HCT116 (cell line): ENCODE measurements at regions not wholly inside any gene's neighbourhood (a gene's known extent, or its start where the extent isn't known, plus 50 kb on each side); places are given as distances from the start of the nearest gene placed in this dataset.

ENCODE experiments used
- ATAC-seq: fragments of 200-7000 bp; cut with Tn5 transposase; 2 replicates; pipeline ENCODE4 v1.9.1; 2020; ENCODE audit warnings: mild to moderate bottlenecking, moderate library complexity
- BruUV-seq: library from RNA; stranded (reverse); fragments of 400-500 nt; replicated peaks from 2 replicates; lab custom pipeline; 2021; lab: Mats Ljungman, UMichigan
- CTCF ChIA-PET: fragments of 300-600 bp; sonication (Branson Sonifier 250); formaldehyde crosslinking; loops from one replicate; lab custom pipeline; 2021; ENCODE audit warnings: antibody characterized with exemption; lab: Charles Lee
- POLR2A ChIA-PET: fragments of 300-600, 350-600 bp; sonication (Branson Sonifier 250); formaldehyde crosslinking; loops from one replicate; lab custom pipeline; 2021; ENCODE audit warnings: antibody characterized with exemption; lab: Charles Lee
- RAD21 ChIA-PET, 2 experiments: fragments of 300-600 bp; sonication (Branson Sonifier 250); formaldehyde crosslinking; loops; one replicate each; lab custom pipeline; 2023; ENCODE audit warnings: low total read pairs in 2 of 2; ENCODE audit not compliant: uncharacterized antibody in 2 of 2, unreplicated experiment in 2 of 2, low non-redundant PET in 1 of 2; lab: Charles Lee
- DNase-seq: peaks from one replicate; pipeline ENCODE4 v3.0.0-alpha.2; 2010; ENCODE audit warnings: low read depth, low spot score
- H2AFZ ChIP-seq: fragments of 200-600 bp; shearing (Covaris generic), sonication (generic); 2 replicates; pipeline ENCODE4 v1.6.1; 2017; ENCODE audit warnings: low read depth, mixed run types, mixed read lengths, antibody characterized with exemption, low read length; ENCODE audit not compliant: poor library complexity, severe bottlenecking
- H3K27ac ChIP-seq: 2 replicates; pipeline ENCODE4 v1.5.1; 2012; ENCODE audit warnings: low read depth, low read length
- H3K27me3 ChIP-seq: fragments of 200-600 bp; sonication (generic); 2 replicates; pipeline ENCODE4 v1.6.1; 2016; ENCODE audit warnings: mixed run types, low read length, mixed read lengths; ENCODE audit not compliant: insufficient read depth
- H3K36me3 ChIP-seq, 2 experiments: fragments of 200-500 bp in 1 of 2; fragments of 200-600 bp in 1 of 2; sonication (Bioruptor generic) in 1 of 2; sonication (generic) in 1 of 2; 2 replicates each; pipeline versions ENCODE4 v1.5.1 to v1.6.1; 2014 to 2016; ENCODE audit warnings: low read length in 2 of 2, inconsistent platforms in 1 of 2, mixed read lengths in 1 of 2, mixed run types in 1 of 2; ENCODE audit not compliant: insufficient read depth in 2 of 2, control insufficient read depth in 1 of 2
- H3K4me1 ChIP-seq, 2 experiments: fragments of 200-600 bp in 1 of 2; sonication (generic) in 1 of 2; 2 replicates each; pipeline versions ENCODE4 v1.5.1 to v1.6.1; 2012 to 2017; ENCODE audit warnings: low read length in 2 of 2, inconsistent platforms in 1 of 2, mild to moderate bottlenecking in 1 of 2, mixed read lengths in 1 of 2, mixed run types in 1 of 2, moderate library complexity in 1 of 2; ENCODE audit not compliant: insufficient read depth in 2 of 2, control insufficient read depth in 1 of 2
- H3K4me2 ChIP-seq: fragments of 200-600 bp; sonication (generic); 2 replicates; pipeline ENCODE4 v1.6.1; 2017; ENCODE audit warnings: mixed run types, low read length, mixed read lengths
- H3K4me3 ChIP-seq, 2 experiments: fragments of 200-600 bp in 1 of 2; sonication (generic) in 1 of 2; replicated peaks in 1 of 2; 2 replicates each; pipeline ENCODE4 v1.5.1; 2011 to 2016; ENCODE audit warnings: low read length in 2 of 2, control low read depth in 1 of 2, low read depth in 1 of 2, mild to moderate bottlenecking in 1 of 2, mixed read lengths in 1 of 2, mixed run types in 1 of 2
- H3K79me2 ChIP-seq: fragments of 200-600 bp; sonication (generic); 2 replicates; pipeline ENCODE4 v1.6.1; 2017; ENCODE audit warnings: mild to moderate bottlenecking, mixed run types, low read length, moderate library complexity, mixed read lengths; ENCODE audit not compliant: insufficient read depth
- H3K9ac ChIP-seq: fragments of 200-600 bp; sonication (generic); 2 replicates; pipeline ENCODE4 v1.6.1; 2016; ENCODE audit warnings: low read length, mixed read lengths
- H3K9me2 ChIP-seq: fragments of 200-600 bp; sonication (generic), shearing (Covaris generic); 2 replicates; pipeline ENCODE4 v1.6.1; 2017; ENCODE audit warnings: mixed run types, mild to moderate bottlenecking, moderate library complexity; ENCODE audit not compliant: insufficient read depth
- H3K9me3 ChIP-seq, 2 experiments: fragments of 200-500 bp in 1 of 2; fragments of 200-600 bp in 1 of 2; sonication (Bioruptor generic) in 1 of 2; sonication (generic) in 1 of 2; 2 replicates each; pipeline ENCODE4 v1.6.1; 2014 to 2017; ENCODE audit warnings: low read length in 2 of 2, mixed read lengths in 2 of 2, inconsistent platforms in 1 of 2, low read depth in 1 of 2, mild to moderate bottlenecking in 1 of 2, mixed run types in 1 of 2, moderate library complexity in 1 of 2; ENCODE audit not compliant: control insufficient read depth in 1 of 2, insufficient read depth in 1 of 2
- H4K20me1 ChIP-seq: fragments of 200-600 bp; sonication (generic), shearing (Covaris generic); 2 replicates; pipeline ENCODE4 v1.6.1; 2017; ENCODE audit warnings: mixed run types, mild to moderate bottlenecking, moderate library complexity; ENCODE audit not compliant: insufficient read depth
- CBX3 ChIP-seq: IDR thresholded peaks from 2 replicates; pipeline ENCODE4 v1.6.1; 2012; ENCODE audit warnings: low read depth
- CEBPB ChIP-seq: IDR thresholded peaks from 2 replicates; pipeline ENCODE4 v1.6.1; 2012; ENCODE audit warnings: low read depth
- CTCF ChIP-seq, 3 experiments: fragments of 200-600 bp in 1 of 3; sonication (generic) in 1 of 3; IDR thresholded peaks in 2 of 3; conservative IDR thresholded peaks in 1 of 3; 2 replicates each; pipeline ENCODE4 v1.5.1; 2012 to 2017; ENCODE audit warnings: low read depth in 2 of 3, low read length in 2 of 3, antibody characterized with exemption in 1 of 3, borderline replicate concordance in 1 of 3, control low read depth in 1 of 3, mild to moderate bottlenecking in 1 of 3, mixed read lengths in 1 of 3, mixed run types in 1 of 3, moderate library complexity in 1 of 3; ENCODE audit not compliant: insufficient read depth in 1 of 3
- EGR1 ChIP-seq: IDR thresholded peaks from 2 replicates; pipeline ENCODE4 v1.6.1; 2012; ENCODE audit warnings: low read depth
- ELF1 ChIP-seq: IDR thresholded peaks from 2 replicates; pipeline ENCODE4 v1.6.1; 2012; ENCODE audit warnings: low read depth, borderline replicate concordance
- EZH2 ChIP-seq: fragments of 200-600 bp; sonication (generic); IDR thresholded peaks from 2 replicates; pipeline ENCODE4 v1.6.1; 2017; ENCODE audit warnings: antibody characterized with exemption, mixed run types
- FOSL1 ChIP-seq: IDR thresholded peaks from 2 replicates; pipeline ENCODE4 v1.6.1; 2012; ENCODE audit warnings: low read depth
- JUND ChIP-seq: IDR thresholded peaks from 2 replicates; pipeline ENCODE4 v1.6.1; 2012
- MAX ChIP-seq: IDR thresholded peaks from 2 replicates; pipeline ENCODE4 v1.6.1; 2012
- POLR2AphosphoS5 ChIP-seq: IDR thresholded peaks from 2 replicates; pipeline ENCODE4 v1.6.1; 2011; ENCODE audit warnings: mild to moderate bottlenecking, low read depth, low read length, moderate library complexity
- RAD21 ChIP-seq: IDR thresholded peaks from 2 replicates; pipeline ENCODE4 v1.6.1; 2012; ENCODE audit warnings: low read depth, mild to moderate bottlenecking
- REST ChIP-seq: IDR thresholded peaks from 2 replicates; pipeline ENCODE4 v1.6.1; 2012; ENCODE audit warnings: low read depth
- SIN3A ChIP-seq: IDR thresholded peaks from 2 replicates; pipeline ENCODE4 v1.6.1; 2012; ENCODE audit warnings: low read depth
- SP1 ChIP-seq: IDR thresholded peaks from 2 replicates; pipeline ENCODE4 v1.6.1; 2012; ENCODE audit warnings: low read depth
- TCF7L2 ChIP-seq: IDR thresholded peaks from 2 replicates; pipeline ENCODE4 v1.7.0; 2011; ENCODE audit warnings: borderline replicate concordance, inconsistent platforms; ENCODE audit not compliant: insufficient read depth, insufficient read length; ENCODE audit errors: extremely low read depth
- YY1 ChIP-seq: IDR thresholded peaks from 2 replicates; pipeline ENCODE4 v1.6.1; 2011; ENCODE audit warnings: low read length, low read depth, moderate library complexity, mild to moderate bottlenecking; ENCODE audit not compliant: insufficient replicate concordance; ENCODE audit errors: extremely low read depth
- ZBTB33 ChIP-seq: IDR thresholded peaks from 2 replicates; pipeline ENCODE4 v1.6.1; 2011; ENCODE audit warnings: mild to moderate bottlenecking, low read length, moderate library complexity; ENCODE audit not compliant: insufficient replicate concordance; ENCODE audit errors: extremely low read depth
- ZFX ChIP-seq: fragments of 450-650 bp; IDR thresholded peaks from 2 replicates; pipeline ENCODE4 v1.6.1; 2017
- ZNF274 ChIP-seq: fragments of 200-500 bp; sonication (Bioruptor generic); IDR thresholded peaks from 2 replicates; pipeline ENCODE4 v1.6.1; 2014; ENCODE audit warnings: mild to moderate bottlenecking, low read depth, low read length, inconsistent platforms
- intact Hi-C: fragments of 100-400 bp; cut with micrococcal nuclease; formaldehyde crosslinking; loops from 2 replicates; pipeline ENCODE4 v1.10.0; 2022

GRCh38 chr10:84848967-84849366, 520.6 kb downstream of the CCSER2 start:
- RAD21 ChIA-PET, result no interaction called here
- Histone ChIP-seq H3K79me2 (no peaks in the 10 kb centered on the region), H3K9me3 (no peaks in the 10 kb centered on the region), H3K9ac (no peak overlapping the region), H3K4me1 (no peaks in the 10 kb centered on the region), H3K9me2 (no peaks in the 10 kb centered on the region), H3K4me2 (no peak overlapping the region), H4K20me1 (no peaks in the 10 kb centered on the region), H2AFZ (no peak overlapping the region), H3K27me3 (peaks cover 33% of the 10 kb centered on the region), H3K4me3 (no peak overlapping the region), H3K27ac (no peak overlapping the region), H3K36me3 (no peaks in the 10 kb centered on the region)
- no peak for DNase-seq
- intact Hi-C loops, result loop anchor here (10.0 kb wide), 1 partner anchor 1526 kb away; no protein-coding TSS in a partner anchor
- POLR2A ChIA-PET, result no interaction called here
- ATAC-seq, result no peak
- no peak for TF ChIP-seq CEBPB
- no peak for TF ChIP-seq FOSL1
- TF ChIP-seq JUND, result no peak
- TF ChIP-seq TCF7L2, result no peak
- TF ChIP-seq EZH2, result no peak
- no peak for TF ChIP-seq ELF1
- no peak for TF ChIP-seq POLR2AphosphoS5
- no peak for TF ChIP-seq ZBTB33
- no peak for TF ChIP-seq EGR1
- no peak for TF ChIP-seq RAD21
- TF ChIP-seq SP1, result no peak
- no peak for TF ChIP-seq ZNF274
- no peak for TF ChIP-seq YY1
- no peak for TF ChIP-seq CTCF (IDR thresholded peaks at IDR 0.05 in 2 of 3, conservative IDR thresholded peaks at IDR 0.05 in 1 of 3; ENCODE audit: borderline replicate concordance in 1 of 3, insufficient read depth in 1 of 3, low read depth in 2 of 3, low read length in 2 of 3)
- TF ChIP-seq ZFX, result no peak
- TF ChIP-seq MAX, result no peak
- no peak for TF ChIP-seq SIN3A
- no peak for TF ChIP-seq REST
- no peak for TF ChIP-seq CBX3
- no TSS peak for BruUV-seq
- CTCF ChIA-PET, result no interaction called here
